PC-9 (cell line): ENCODE measurements at regions not wholly inside any gene's neighbourhood (a gene's known extent, or its start where the extent isn't known, plus 50 kb on each side); places are given as distances from the start of the nearest gene placed in this dataset.

ENCODE experiments used
- BruUV-seq: library from RNA; stranded (reverse); fragments of 400-500 nt; replicated peaks from 2 replicates; lab custom pipeline; 2021; lab: Mats Ljungman, UMichigan
- CTCF ChIA-PET: fragments of 300-600 bp; sonication (Branson Sonifier 250); formaldehyde crosslinking; loops from one replicate; lab custom pipeline; 2022; ENCODE audit warnings: antibody characterized with exemption; lab: Charles Lee
- POLR2A ChIA-PET: fragments of 300-600 bp; sonication (Branson Sonifier 250); formaldehyde crosslinking; loops from one replicate; lab custom pipeline; 2022; ENCODE audit warnings: antibody characterized with exemption; ENCODE audit not compliant: unreplicated experiment; lab: Charles Lee
- DNase-seq, 2 experiments: peaks; one replicate each; pipeline versions ENCODE4 v3.0.0 to v3.0.0-alpha.2; 2015 to 2022; ENCODE audit warnings: mixed read lengths in 1 of 2
- H2AFZ ChIP-seq: fragments of 200-600 bp; sonication (generic); 2 replicates; pipeline ENCODE4 v1.8.1; 2017; ENCODE audit warnings: antibody characterized with exemption
- H3F3A ChIP-seq: fragments of 200-600 bp; sonication (generic); 2 replicates; pipeline ENCODE4 v1.8.1; 2017; ENCODE audit warnings: antibody characterized with exemption, mild to moderate bottlenecking, low read depth; ENCODE audit not compliant: insufficient read depth
- H3K27ac ChIP-seq: fragments of 200-600 bp; sonication (generic); 2 replicates; pipeline ENCODE4 v1.6.1; 2016; ENCODE audit warnings: mixed run types
- H3K27me3 ChIP-seq: fragments of 200-600 bp; sonication (generic); 2 replicates; pipeline ENCODE4 v1.6.1; 2016; ENCODE audit warnings: low read depth, mixed run types; ENCODE audit not compliant: insufficient read depth
- H3K36me3 ChIP-seq: fragments of 200-600 bp; sonication (generic); 2 replicates; pipeline ENCODE4 v1.6.1; 2016; ENCODE audit warnings: low read depth, mixed run types
- H3K4me1 ChIP-seq: fragments of 200-600 bp; sonication (generic); replicated peaks from 2 replicates; pipeline ENCODE4 v1.6.1; 2016; ENCODE audit warnings: mixed run types; ENCODE audit not compliant: insufficient read depth
- H3K4me2 ChIP-seq: fragments of 200-600 bp; sonication (generic); 2 replicates; pipeline ENCODE4 v1.6.1; 2017; ENCODE audit warnings: mixed run types
- H3K4me3 ChIP-seq: fragments of 200-600 bp; sonication (generic); 2 replicates; pipeline ENCODE4 v1.6.1; 2016; ENCODE audit warnings: mixed run types
- H3K79me2 ChIP-seq: fragments of 200-600 bp; sonication (generic); 2 replicates; pipeline ENCODE4 v1.6.1; 2017; ENCODE audit warnings: low read depth, mixed run types
- H3K9me2 ChIP-seq: fragments of 200-600 bp; sonication (generic); 2 replicates; pipeline ENCODE4 v1.8.1; 2017; ENCODE audit warnings: mild to moderate bottlenecking; ENCODE audit not compliant: insufficient read depth
- H3K9me3 ChIP-seq: fragments of 200-600 bp; sonication (generic); 2 replicates; pipeline ENCODE4 v1.8.1; 2016; ENCODE audit warnings: low read depth; ENCODE audit not compliant: insufficient read depth
- H4K20me1 ChIP-seq: fragments of 200-600 bp; sonication (generic); 2 replicates; pipeline ENCODE4 v1.8.1; 2017; ENCODE audit not compliant: insufficient read depth
- CTCF ChIP-seq: fragments of 200-600 bp; sonication (generic); conservative IDR thresholded peaks from 2 replicates; pipeline ENCODE4 v1.6.1; 2017; ENCODE audit warnings: mixed run types, antibody characterized with exemption, mild to moderate bottlenecking, moderate library complexity
- EZH2 ChIP-seq: fragments of 200-600 bp; sonication (generic); IDR thresholded peaks from 2 replicates; pipeline ENCODE4 v1.8.0; 2017; ENCODE audit warnings: antibody characterized with exemption, low read depth
- intact Hi-C: fragments of 100-400 bp; cut with micrococcal nuclease; formaldehyde crosslinking; loops from one replicate; pipeline ENCODE4 v1.10.0; 2022; ENCODE audit not compliant: unreplicated experiment

GRCh38 chr21:16992448-16992847, 520.4 kb upstream of the CXADR start:
- Histone ChIP-seq H3K4me3 (no peak overlapping the region), H3K9me2 (no peaks in the 10 kb centered on the region), H3F3A (no peaks in the 10 kb centered on the region), H3K79me2 (no peaks in the 10 kb centered on the region), H3K36me3 (no peaks in the 10 kb centered on the region), H4K20me1 (no peaks in the 10 kb centered on the region), H3K9me3 (no peaks in the 10 kb centered on the region), H3K4me2 (no peak overlapping the region), H3K27me3 (no peaks in the 10 kb centered on the region), H2AFZ (no peak overlapping the region), H3K27ac (no peak overlapping the region), H3K4me1 (no peaks in the 10 kb centered on the region)
- no TSS peak for BruUV-seq
- TF ChIP-seq EZH2 (no peak), CTCF (no peak)
- ChIA-PET CTCF (interaction anchor here (0.6 kb wide), 1 partner anchor 504 kb away, joined by 3 read pairs; no protein-coding TSS in a partner anchor), POLR2A (no interaction called here)
- no peak for DNase-seq
- intact Hi-C loops = no loop called here

GRCh38 chr21:16993416-16994038, 519.3 kb upstream of the CXADR start:
- Histone ChIP-seq H3K27me3 (no peaks in the 10 kb centered on the region), H3F3A (no peaks in the 10 kb centered on the region), H3K4me1 (no peaks in the 10 kb centered on the region), H4K20me1 (no peaks in the 10 kb centered on the region), H2AFZ (no peak overlapping the region), H3K4me3 (no peak overlapping the region), H3K9me2 (no peaks in the 10 kb centered on the region), H3K9me3 (no peaks in the 10 kb centered on the region), H3K4me2 (no peak overlapping the region), H3K27ac (no peak overlapping the region), H3K79me2 (no peaks in the 10 kb centered on the region), H3K36me3 (no peaks in the 10 kb centered on the region)
- POLR2A ChIA-PET = no interaction called here
- CTCF ChIA-PET = interaction anchor here (0.6 kb wide), 1 partner anchor 1514 kb away, joined by 3 read pairs; no protein-coding TSS in a partner anchor
- DNase-seq = no peak
- TF ChIP-seq CTCF (no peak), EZH2 (no peak)
- no TSS peak for BruUV-seq
- intact Hi-C loops = no loop called here

DNA sequence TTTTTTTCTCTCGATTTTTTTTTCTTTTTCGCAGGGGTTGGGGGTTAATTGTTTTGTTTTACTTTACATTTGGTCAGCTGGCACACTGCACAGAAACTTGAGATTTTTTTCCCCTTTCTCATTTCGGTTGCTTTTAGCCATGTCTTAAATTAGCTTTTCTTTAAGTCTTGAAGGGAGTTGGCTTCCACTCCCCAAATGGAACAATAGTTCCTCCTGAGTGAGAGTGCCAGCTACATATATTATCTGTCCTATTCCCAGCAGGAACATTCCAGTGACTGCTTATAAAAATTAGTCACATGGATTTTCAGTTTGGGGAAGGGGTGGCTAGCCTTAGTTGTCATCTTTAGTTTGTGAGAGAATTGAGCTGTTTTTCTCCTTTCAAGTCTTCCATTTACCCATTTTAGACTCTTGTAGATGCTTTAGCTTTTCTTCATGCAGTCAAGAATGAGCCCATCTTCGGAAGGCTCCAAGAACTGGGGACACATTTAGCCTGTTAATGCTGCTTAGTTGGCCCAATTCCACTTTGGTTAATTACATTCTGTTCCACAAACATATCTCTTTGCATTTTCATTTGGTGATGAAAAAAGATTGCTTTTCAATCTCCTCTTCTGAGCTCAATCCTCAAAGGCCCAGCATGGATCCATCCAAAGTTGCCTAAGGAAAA, 510.1 kb upstream of the CXADR start:
- Histone ChIP-seq H3K4me3 (no peak overlapping the region), H3K4me2 (no peak overlapping the region), H3K79me2 (no peaks in the 10 kb centered on the region), H3K9me3 (peaks cover 3% of the 10 kb centered on the region; the same call in 1 of the 2 replicates), H3K27me3 (no peaks in the 10 kb centered on the region), H3K36me3 (no peaks in the 10 kb centered on the region), H4K20me1 (no peaks in the 10 kb centered on the region), H2AFZ (no peak overlapping the region), H3K9me2 (no peaks in the 10 kb centered on the region), H3K4me1 (no peaks in the 10 kb centered on the region), H3K27ac (no peak overlapping the region), H3F3A (no peaks in the 10 kb centered on the region)
- ChIA-PET CTCF (no interaction called here), POLR2A (no interaction called here)
- TF ChIP-seq CTCF = no peak
- no peak for TF ChIP-seq EZH2
- intact Hi-C loops = no loop called here
- no TSS peak for BruUV-seq
- DNase-seq = no peak
